Uterus (tissue), 2 donors: ENCODE measurements at regions not wholly inside any gene's neighbourhood (a gene's known extent, or its start where the extent isn't known, plus 50 kb on each side); places are given as distances from the start of the nearest gene placed in this dataset.

ENCODE experiments used
- CTCF ChIP-seq, 4 experiments: fragments of 200-600 bp in 2 of 4; fragments of 450-650 bp in 2 of 4; sonication (generic) in 2 of 4; IDR thresholded peaks; one replicate each; pipeline ENCODE4 v1.5.1; 2016 to 2019; ENCODE audit warnings: antibody characterized with exemption in 4 of 4, mild to moderate bottlenecking in 2 of 4, moderate library complexity in 1 of 4
- POLR2A ChIP-seq, 2 donors: fragments of 450-650 bp; IDR thresholded peaks; one replicate each; pipeline ENCODE4 v1.6.1; 2016; ENCODE audit warnings: antibody characterized with exemption in 2 of 2, mild to moderate bottlenecking in 1 of 2, moderate library complexity in 1 of 2

- TF ChIP-seq CTCF (IDR thresholded peaks at IDR 0.05): no peak
- TF ChIP-seq POLR2A (IDR thresholded peaks at IDR 0.05): no peak
These were observed 148.3 kb downstream of the MATN1 start for GRCh38 chr1:30575066-30575465.
